ENCODE measurements at regions not wholly inside any gene's neighbourhood (a gene's known extent, or its start where the extent isn't known, plus 50 kb on each side); places are given as distances from the start of the nearest gene placed in this dataset.

DNA sequence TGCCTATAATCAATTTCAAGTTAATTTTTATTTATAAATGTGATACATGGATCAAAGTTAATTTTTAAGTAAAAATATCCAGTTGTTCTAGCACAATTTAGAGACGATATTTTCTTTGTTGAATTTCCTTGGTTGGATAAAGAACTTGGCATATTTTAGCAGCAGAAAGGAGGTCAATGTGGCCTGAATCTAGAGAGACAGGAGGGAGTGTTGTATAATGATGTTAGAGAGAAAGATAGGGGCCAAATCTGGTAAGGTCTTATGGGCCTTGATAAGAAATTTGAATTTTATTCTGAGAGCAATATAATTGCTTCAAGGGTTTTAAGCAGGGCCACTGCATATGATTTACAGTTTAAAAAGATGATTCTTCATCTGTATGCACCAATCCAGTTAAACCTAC, 79.4 kb upstream of the OGFRL1 start:
- Histone ChIP-seq H3K4me3 (ENCODE audit: low read depth, low read length) (no peak overlapping the region), H3K9me3 (ENCODE audit: control insufficient read depth, insufficient read depth, low read depth, low read length) (no peaks in the 10 kb centered on the region), H3K36me3 (ENCODE audit: control insufficient read depth in 2 of 2, insufficient read depth in 1 of 2, low read length in 2 of 2) (no peaks in the 10 kb centered on the region), H3K4me1 (ENCODE audit: control insufficient read depth, insufficient read depth, low read length) (no peaks in the 10 kb centered on the region), H3K27ac (ENCODE audit: extremely low read depth, low read depth, low read length) (no peak overlapping the region)
- TF ChIP-seq ZIC2 (tag by site-specific recombination; IDR thresholded peaks at IDR 0.05) (no peak), ZNF830 (tag by site-specific recombination; IDR thresholded peaks at IDR 0.05; ENCODE audit: low read depth) (no peak), ZNF610 (tag by site-specific recombination; IDR thresholded peaks at IDR 0.05; ENCODE audit: borderline replicate concordance) (no peak), ZNF341 (tag by site-specific recombination; IDR thresholded peaks at IDR 0.05; ENCODE audit: low read depth) (no peak)
- POLR2A ChIA-PET = no interaction called here
- CTCF ChIA-PET = no interaction called here

DNA sequence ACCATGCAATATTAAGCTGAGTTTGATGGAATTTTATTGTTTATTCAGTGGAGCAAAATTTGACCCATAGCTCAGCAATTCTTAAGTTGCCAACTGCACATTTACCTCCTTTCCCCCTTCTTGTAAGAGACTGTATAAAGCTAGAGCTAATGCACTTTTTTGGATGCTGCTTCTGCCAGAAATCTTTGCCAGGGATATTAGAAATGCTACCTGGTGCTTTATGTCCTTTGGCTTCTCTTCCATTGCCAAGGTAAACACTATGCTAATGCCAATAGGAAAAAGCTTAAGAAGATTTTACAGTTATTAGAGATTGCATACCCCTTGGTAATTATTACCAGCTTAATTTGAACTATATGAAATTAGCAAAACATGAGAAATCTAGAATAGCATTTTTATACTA, 79.0 kb upstream of the OGFRL1 start:
- no peaks in the 10 kb centered on the region for H3K9me3 ChIP-seq (ENCODE audit: control insufficient read depth, insufficient read depth, low read depth, low read length)
- TF ChIP-seq ZNF521 (tag by site-specific recombination; IDR thresholded peaks at IDR 0.05) (no peak), KLF8 (tag by site-specific recombination; IDR thresholded peaks at IDR 0.05) (no peak), ZNF354C (tag by site-specific recombination; IDR thresholded peaks at IDR 0.05; ENCODE audit: borderline replicate concordance, low read depth) (no peak), GLI4 (tag by site-specific recombination; IDR thresholded peaks at IDR 0.05) (no peak), ZNF571 (tag by site-specific recombination; IDR thresholded peaks at IDR 0.05) (no peak), ZFP69B (tag by site-specific recombination; IDR thresholded peaks at IDR 0.05) (no peak), ZNF777 (tag by site-specific recombination; IDR thresholded peaks at IDR 0.05; ENCODE audit: borderline replicate concordance) (no peak), HOXC10 (CRISPR knock-in tag; IDR thresholded peaks at IDR 0.05) (no peak), ZNF501 (tag by site-specific recombination; IDR thresholded peaks at IDR 0.05) (no peak)
- TF ChIP-seq, protein P1, sequence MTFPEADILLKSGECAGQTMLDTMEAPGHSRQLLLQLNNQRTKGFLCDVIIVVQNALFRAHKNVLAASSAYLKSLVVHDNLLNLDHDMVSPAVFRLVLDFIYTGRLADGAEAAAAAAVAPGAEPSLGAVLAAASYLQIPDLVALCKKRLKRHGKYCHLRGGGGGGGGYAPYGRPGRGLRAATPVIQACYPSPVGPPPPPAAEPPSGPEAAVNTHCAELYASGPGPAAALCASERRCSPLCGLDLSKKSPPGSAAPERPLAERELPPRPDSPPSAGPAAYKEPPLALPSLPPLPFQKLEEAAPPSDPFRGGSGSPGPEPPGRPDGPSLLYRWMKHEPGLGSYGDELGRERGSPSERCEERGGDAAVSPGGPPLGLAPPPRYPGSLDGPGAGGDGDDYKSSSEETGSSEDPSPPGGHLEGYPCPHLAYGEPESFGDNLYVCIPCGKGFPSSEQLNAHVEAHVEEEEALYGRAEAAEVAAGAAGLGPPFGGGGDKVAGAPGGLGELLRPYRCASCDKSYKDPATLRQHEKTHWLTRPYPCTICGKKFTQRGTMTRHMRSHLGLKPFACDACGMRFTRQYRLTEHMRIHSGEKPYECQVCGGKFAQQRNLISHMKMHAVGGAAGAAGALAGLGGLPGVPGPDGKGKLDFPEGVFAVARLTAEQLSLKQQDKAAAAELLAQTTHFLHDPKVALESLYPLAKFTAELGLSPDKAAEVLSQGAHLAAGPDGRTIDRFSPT (tag by site-specific recombination; IDR thresholded peaks at IDR 0.05) = no peak
- CTCF ChIA-PET = no interaction called here

DNA sequence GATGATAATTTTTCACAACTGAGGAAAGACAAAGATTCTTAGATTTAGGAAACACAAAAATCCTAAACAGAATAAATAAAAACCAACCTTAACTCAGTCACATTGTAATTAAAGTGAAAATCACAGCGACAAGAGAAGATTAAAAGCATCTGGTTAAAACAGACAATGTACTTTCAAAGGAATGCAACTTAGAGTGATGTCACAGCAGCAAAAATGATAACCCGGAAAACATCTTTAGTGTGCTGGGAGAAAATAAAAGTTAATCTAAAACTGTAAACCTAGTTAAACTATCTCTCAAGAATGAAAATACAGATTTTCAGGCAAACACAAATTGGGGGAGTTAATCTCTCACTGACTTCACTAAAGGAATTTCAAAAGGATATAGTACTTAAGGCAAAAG, 76.8 kb upstream of the OGFRL1 start:
- Histone ChIP-seq H3K4me1 (ENCODE audit: control insufficient read depth, insufficient read depth, low read length) (no peaks in the 10 kb centered on the region), H3K27ac (ENCODE audit: extremely low read depth, low read depth, low read length) (no peak overlapping the region), H3K9me3 (ENCODE audit: control insufficient read depth, insufficient read depth, low read depth, low read length) (no peaks in the 10 kb centered on the region), H3K36me3 (ENCODE audit: control insufficient read depth in 2 of 2, insufficient read depth in 1 of 2, low read length in 2 of 2) (no peaks in the 10 kb centered on the region), H3K4me3 (ENCODE audit: low read depth, low read length) (no peak overlapping the region)
- ChIA-PET POLR2A (interaction anchor here (2.0 kb wide), 1 partner anchor 76 kb away, joined by 5 read pairs; the partner anchor contains the start of gene OGFRL1), CTCF (interaction anchor here (0.6 kb wide), 1 partner anchor 505 kb away, joined by 4 read pairs; no protein-coding TSS in a partner anchor)
- TF ChIP-seq ZBTB7A (tag by site-specific recombination; IDR thresholded peaks at IDR 0.05; ENCODE audit: low read depth) (no peak), ZNF560 (tag by site-specific recombination; IDR thresholded peaks at IDR 0.05; ENCODE audit: borderline replicate concordance) (no peak), ZNF777 (tag by site-specific recombination; IDR thresholded peaks at IDR 0.05; ENCODE audit: borderline replicate concordance) (no peak), KLF1 (tag by site-specific recombination; IDR thresholded peaks at IDR 0.05) (no peak), MEIS1 (CRISPR knock-in tag; IDR thresholded peaks at IDR 0.05; ENCODE audit: borderline replicate concordance) (no peak), IKZF3 (tag by site-specific recombination; IDR thresholded peaks at IDR 0.05) (no peak), ZNF155 (tag by site-specific recombination; IDR thresholded peaks at IDR 0.05) (no peak)
- TF ChIP-seq, protein P2, sequence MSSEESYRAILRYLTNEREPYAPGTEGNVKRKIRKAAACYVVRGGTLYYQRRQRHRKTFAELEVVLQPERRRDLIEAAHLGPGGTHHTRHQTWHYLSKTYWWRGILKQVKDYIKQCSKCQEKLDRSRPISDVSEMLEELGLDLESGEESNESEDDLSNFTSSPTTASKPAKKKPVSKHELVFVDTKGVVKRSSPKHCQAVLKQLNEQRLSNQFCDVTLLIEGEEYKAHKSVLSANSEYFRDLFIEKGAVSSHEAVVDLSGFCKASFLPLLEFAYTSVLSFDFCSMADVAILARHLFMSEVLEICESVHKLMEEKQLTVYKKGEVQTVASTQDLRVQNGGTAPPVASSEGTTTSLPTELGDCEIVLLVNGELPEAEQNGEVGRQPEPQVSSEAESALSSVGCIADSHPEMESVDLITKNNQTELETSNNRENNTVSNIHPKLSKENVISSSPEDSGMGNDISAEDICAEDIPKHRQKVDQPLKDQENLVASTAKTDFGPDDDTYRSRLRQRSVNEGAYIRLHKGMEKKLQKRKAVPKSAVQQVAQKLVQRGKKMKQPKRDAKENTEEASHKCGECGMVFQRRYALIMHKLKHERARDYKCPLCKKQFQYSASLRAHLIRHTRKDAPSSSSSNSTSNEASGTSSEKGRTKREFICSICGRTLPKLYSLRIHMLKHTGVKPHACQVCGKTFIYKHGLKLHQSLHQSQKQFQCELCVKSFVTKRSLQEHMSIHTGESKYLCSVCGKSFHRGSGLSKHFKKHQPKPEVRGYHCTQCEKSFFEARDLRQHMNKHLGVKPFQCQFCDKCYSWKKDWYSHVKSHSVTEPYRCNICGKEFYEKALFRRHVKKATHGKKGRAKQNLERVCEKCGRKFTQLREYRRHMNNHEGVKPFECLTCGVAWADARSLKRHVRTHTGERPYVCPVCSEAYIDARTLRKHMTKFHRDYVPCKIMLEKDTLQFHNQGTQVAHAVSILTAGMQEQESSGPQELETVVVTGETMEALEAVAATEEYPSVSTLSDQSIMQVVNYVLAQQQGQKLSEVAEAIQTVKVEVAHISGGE (tag by site-specific recombination; conservative IDR thresholded peaks at IDR 0.05; ENCODE audit: low read depth) = no peak
- TF ChIP-seq, protein P3, sequence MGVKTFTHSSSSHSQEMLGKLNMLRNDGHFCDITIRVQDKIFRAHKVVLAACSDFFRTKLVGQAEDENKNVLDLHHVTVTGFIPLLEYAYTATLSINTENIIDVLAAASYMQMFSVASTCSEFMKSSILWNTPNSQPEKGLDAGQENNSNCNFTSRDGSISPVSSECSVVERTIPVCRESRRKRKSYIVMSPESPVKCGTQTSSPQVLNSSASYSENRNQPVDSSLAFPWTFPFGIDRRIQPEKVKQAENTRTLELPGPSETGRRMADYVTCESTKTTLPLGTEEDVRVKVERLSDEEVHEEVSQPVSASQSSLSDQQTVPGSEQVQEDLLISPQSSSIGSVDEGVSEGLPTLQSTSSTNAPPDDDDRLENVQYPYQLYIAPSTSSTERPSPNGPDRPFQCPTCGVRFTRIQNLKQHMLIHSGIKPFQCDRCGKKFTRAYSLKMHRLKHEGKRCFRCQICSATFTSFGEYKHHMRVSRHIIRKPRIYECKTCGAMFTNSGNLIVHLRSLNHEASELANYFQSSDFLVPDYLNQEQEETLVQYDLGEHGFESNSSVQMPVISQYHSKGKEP (tag by site-specific recombination; IDR thresholded peaks at IDR 0.05) = no peak
- TF ChIP-seq, protein P1 (tag by site-specific recombination; IDR thresholded peaks at IDR 0.05) = no peak

More for the DNA sequence above, 79.0 kb upstream of the OGFRL1 start:
- POLR2A ChIA-PET = interaction anchor here (2.0 kb wide), 1 partner anchor 79 kb away, joined by 5 read pairs; the partner anchor contains the start of gene OGFRL1
- Histone ChIP-seq H3K4me3 (ENCODE audit: low read depth, low read length) (no peak overlapping the region), H3K36me3 (ENCODE audit: control insufficient read depth in 2 of 2, insufficient read depth in 1 of 2, low read length in 2 of 2) (no peaks in the 10 kb centered on the region), H3K27ac (ENCODE audit: extremely low read depth, low read depth, low read length) (no peak overlapping the region), H3K4me1 (ENCODE audit: control insufficient read depth, insufficient read depth, low read length) (no peaks in the 10 kb centered on the region)

Data from HEK293 (cell line).